Stimulated activated naive CD8-positive, alpha-beta T cell treated with anti-CD3 and anti-CD28 coated beads, Interleukin-15, amount 100 ng/mL, for 72 hours (primary cell): ENCODE measurements at regions not wholly inside any gene's neighbourhood (a gene's known extent, or its start where the extent isn't known, plus 50 kb on each side); places are given as distances from the start of the nearest gene placed in this dataset.
"Not testable (repeated sequence)": the region's sequence is repeated elsewhere in the genome, so short reads cannot be mapped to it uniquely, and the experiment has no call there.

Experiments used
- ATAC-seq: fragments of 150-1000 bp; cut with Tn5 transposase; 2 replicates; pipeline ENCODE4 v1.10.0; 2021; ENCODE audit warnings: mild to moderate bottlenecking, moderate library complexity
- DNase-seq, 2 donors: peaks; one replicate each; pipeline ENCODE4 v3.0.0; 2021 to 2022
- H3K27ac Mint-ChIP-seq, 2 donors: one replicate each; pipeline ENCODE4 v1.8.0; 2022; ENCODE audit warnings: mild to moderate bottlenecking in 2 of 2, mixed read lengths in 2 of 2, moderate library complexity in 2 of 2
- H3K27me3 Mint-ChIP-seq: one replicate; pipeline ENCODE4 v1.8.0; 2022; ENCODE audit warnings: mixed read lengths
- H3K4me1 Mint-ChIP-seq: one replicate; pipeline ENCODE4 v1.8.0; 2022; ENCODE audit warnings: mild to moderate bottlenecking, mixed read lengths
- H3K4me3 Mint-ChIP-seq, 2 donors: one replicate each; pipeline ENCODE4 v1.8.0; 2022; ENCODE audit warnings: mild to moderate bottlenecking in 2 of 2, mixed read lengths in 2 of 2, moderate library complexity in 1 of 2
- H3K9me3 Mint-ChIP-seq, 2 donors: one replicate each; pipeline ENCODE4 v1.8.0; 2022; ENCODE audit warnings: mixed read lengths in 2 of 2

DNA sequence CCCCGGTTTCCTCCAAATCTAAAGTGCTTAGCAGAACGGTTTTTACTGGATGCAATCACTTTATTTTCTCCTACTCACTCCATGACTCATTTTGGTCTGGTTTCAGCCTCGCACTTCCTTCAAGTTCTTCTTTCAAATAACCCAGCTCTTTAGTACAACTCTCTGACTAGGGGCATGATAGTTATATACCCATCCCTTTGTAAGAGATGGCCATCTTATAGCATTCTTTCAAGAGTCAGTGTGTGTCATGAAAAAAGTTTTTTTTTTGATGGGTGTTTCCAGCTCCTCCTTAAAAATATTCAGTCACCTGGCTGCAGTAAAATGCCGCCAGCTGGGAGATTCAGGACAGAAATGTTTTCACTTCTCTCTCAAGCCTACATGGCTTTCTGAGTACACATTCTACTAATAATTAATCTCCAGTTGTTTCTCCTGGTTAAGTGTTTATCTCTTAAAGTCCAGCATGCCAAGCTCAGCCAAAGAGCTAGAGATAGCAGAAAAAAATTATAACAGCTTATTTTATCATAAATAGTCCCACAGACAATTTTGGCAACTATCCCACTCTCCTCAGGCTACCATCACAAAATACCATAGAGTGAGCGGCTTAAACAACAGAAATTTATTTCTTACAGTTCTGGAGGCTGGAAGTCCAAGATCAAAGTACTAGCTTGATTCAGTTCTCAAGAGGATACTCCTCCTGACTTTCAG, 139.3 kb downstream of the GASK1B start:
- H3K9me3 Mint-ChIP-seq = peaks cover 0 to 13% of the 10 kb centered on the region in 2 donors
- no peaks in the 10 kb centered on the region for H3K4me1 Mint-ChIP-seq
- H3K27me3 Mint-ChIP-seq = no peaks in the 10 kb centered on the region
- ATAC-seq (no peak), DNase-seq (no peak)
- H3K4me3 Mint-ChIP-seq = no peak overlapping the region
- H3K27ac Mint-ChIP-seq = no peak overlapping the region

DNA sequence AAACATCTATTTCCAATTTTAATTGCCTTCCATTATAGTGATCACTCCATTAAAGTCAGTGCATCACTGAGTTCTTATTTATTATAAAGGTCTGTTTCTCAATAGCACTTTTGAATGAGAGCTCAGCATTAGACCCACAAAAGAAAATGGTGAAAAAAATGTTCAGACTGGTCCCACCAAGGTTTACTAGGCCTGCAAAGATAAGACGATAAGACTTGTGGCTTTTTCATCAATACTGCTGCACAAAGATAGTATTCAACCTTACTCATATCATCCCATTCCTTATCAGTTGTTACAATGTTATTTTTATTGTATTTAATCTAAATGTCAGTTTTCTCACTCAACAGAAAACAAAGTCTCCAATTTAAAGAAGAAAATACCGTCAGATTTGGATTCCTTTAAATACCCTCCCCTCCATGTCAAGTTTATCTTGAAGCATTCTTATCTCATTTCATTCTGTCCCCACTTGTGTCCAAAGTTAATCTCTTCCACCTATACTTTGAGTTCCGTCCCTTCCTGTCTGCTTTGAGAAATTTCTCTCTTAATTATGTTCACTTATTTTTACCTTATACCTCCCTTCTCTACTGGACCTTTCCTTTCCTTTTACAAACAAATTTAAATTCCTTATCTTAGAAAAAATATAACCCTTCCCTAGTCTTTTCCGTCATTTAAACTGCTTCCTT, 140.0 kb downstream of the GASK1B start:
- no peak overlapping the region for H3K27ac Mint-ChIP-seq
- ATAC-seq = no peak
- H3K4me1 Mint-ChIP-seq = no peaks in the 10 kb centered on the region
- H3K9me3 Mint-ChIP-seq = peaks cover 0 to 18% of the 10 kb centered on the region in 2 donors
- no peaks in the 10 kb centered on the region for H3K27me3 Mint-ChIP-seq
- no peak overlapping the region for H3K4me3 Mint-ChIP-seq
- DNase-seq = no peak

DNA sequence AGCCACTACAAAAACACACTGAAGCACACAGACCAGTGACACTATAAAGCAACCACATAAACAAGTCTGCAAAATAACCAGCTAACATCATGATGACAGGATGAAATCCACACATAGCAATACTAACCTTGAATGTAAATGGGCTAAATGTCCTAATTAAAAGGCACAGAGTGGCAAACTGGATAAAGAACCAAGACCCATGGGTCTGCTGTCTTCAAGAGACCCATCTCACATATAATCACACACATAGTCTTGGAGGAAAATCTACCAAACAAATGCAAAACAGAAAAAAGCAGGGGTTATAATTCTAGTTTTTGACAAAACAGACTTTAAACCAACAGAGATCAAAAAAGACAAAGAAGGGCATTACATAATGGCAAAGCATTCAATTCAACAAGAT, 144.4 kb downstream of the GASK1B start:
- DNase-seq, H3K4me1 Mint-ChIP-seq, H3K27ac Mint-ChIP-seq, H3K27me3 Mint-ChIP-seq, H3K4me3 Mint-ChIP-seq, ATAC-seq: not testable (repeated sequence)
- H3K9me3 Mint-ChIP-seq = peaks cover 0 to 12% of the 10 kb centered on the region in 2 donors

DNA sequence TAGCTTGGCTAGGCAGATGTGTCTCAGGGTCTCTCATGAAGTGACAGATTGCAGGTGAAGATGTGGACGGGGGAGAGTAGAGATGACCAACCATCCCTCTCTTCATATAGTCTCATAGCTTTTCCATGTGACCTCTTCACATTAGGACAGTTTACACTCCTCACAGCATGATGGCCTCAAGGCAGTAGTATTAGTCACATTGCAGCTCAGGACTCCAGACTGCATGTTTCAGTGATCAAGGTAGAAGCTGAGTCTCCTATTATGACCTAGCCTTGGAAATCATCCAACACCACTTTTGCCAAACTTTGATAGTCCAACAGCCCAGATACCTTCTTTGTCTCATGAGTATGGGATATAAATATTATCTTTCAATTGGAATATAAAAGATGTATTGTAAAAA, 147.7 kb downstream of the GASK1B start:
- no peak overlapping the region for H3K4me3 Mint-ChIP-seq
- no peaks in the 10 kb centered on the region for H3K4me1 Mint-ChIP-seq
- no peaks in the 10 kb centered on the region for H3K27me3 Mint-ChIP-seq
- H3K9me3 Mint-ChIP-seq = peaks cover 0 to 12% of the 10 kb centered on the region in 2 donors
- ATAC-seq (no peak), DNase-seq (no peak)
- H3K27ac Mint-ChIP-seq = no peak overlapping the region

DNA sequence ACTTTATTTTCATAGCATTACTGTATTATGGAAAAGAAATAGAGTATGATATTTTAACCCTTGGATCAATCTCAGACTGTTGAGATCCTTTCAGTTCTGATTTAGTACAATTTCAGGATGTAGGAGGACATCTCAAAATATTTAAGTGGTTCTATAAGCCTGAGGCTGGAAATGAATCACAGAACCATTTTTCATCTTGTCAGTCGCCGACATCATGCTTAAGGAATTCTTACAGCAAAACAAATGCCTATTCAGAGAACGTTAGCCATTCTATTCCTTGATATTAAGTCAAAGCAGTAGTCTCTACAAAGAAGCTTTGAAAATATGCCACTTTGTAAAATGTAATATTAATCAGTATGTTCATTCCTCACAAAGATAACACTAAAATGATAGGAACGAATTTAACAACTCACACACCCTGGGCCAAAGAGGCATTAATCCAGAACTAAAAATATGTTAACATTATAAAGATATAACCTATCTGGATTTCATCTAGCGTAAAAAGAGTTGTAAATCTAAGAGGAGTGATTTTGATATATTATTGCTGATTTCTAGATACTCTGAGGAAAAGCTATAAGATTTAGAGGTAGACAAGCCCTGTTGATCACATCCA, 152.0 kb downstream of the GASK1B start:
- Mint-ChIP-seq H3K4me3 (no peak overlapping the region), H3K9me3 (no peaks in the 10 kb centered on the region), H3K27ac (no peak overlapping the region), H3K4me1 (no peaks in the 10 kb centered on the region), H3K27me3 (no peaks in the 10 kb centered on the region)
- ATAC-seq (no peak), DNase-seq (no peak)

DNA sequence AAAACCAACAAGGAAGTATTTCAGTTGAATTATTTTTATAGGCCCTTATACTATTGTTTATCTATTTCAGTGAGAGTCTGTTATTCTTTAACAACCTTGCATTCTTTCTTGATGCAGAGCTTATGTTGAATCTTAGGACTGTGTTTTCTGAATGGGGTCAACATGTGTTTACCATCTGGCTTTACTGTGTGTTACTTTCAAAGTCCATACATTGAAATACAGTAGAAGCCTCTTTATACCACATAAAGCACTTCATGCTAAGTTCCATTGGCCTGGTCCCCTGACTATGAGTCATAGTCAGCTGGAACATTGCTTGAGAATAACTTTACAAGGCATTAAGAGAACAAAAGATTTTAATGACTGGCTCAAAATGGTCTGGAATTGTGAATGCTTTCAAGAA, 152.6 kb downstream of the GASK1B start:
- no peaks in the 10 kb centered on the region for H3K4me1 Mint-ChIP-seq
- no peak overlapping the region for H3K27ac Mint-ChIP-seq
- ATAC-seq (no peak), DNase-seq (no peak)
- H3K4me3 Mint-ChIP-seq = no peak overlapping the region
- H3K9me3 Mint-ChIP-seq = no peaks in the 10 kb centered on the region
- no peaks in the 10 kb centered on the region for H3K27me3 Mint-ChIP-seq

DNA sequence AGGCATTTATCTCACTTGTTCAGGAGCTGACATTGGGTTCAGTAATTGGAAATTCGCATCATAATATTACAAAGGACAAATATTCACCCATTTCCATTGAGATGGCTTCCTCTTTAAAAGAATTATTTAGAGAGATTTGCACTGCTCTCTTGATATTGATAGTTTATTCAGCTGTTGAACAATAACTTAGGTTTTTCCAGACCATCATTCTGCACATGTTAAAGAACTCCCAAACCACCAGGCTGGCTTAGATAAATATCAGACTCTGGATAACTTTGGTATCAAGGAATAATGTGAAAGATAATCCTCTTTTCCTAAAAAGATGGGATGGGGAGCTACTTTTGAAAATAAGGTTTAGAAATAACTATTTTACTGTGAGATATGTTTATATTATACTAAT, 154.0 kb downstream of the GASK1B start:
- Mint-ChIP-seq H3K4me3 (no peak overlapping the region), H3K27me3 (no peaks in the 10 kb centered on the region), H3K27ac (no peak overlapping the region), H3K4me1 (no peaks in the 10 kb centered on the region), H3K9me3 (no peaks in the 10 kb centered on the region)
- no peak for DNase-seq
- no peak for ATAC-seq

DNA sequence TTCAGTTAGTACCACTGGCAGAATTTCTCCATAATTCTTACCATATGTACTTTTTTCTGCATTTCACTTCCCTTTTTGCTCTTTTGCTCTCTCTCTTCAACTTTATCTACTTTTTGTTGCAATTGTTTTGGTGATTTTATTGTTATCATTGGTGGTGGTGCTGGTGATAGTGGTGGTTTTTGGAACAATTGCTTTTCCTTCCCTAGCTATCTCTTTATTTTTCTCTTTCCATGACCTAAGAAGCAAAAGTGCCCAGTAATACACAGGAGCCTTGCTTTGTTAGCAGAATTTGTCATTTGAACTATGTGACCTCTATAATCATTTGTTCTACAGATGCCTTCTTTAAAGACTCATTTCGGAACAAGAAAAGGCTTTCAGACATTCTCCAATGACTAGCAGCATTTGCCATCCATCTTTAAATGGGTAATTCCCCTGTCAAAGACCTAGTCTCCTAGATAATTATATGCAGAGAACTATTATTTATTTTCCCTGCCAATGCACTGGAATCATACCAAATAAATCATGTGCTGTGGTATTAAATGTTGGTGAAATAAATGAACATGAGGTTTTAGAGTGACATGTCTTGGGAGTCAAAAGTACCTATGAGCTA, 154.5 kb downstream of the GASK1B start:
- Mint-ChIP-seq H3K27ac (no peak overlapping the region), H3K4me1 (no peaks in the 10 kb centered on the region), H3K4me3 (no peak overlapping the region), H3K9me3 (no peaks in the 10 kb centered on the region), H3K27me3 (no peaks in the 10 kb centered on the region)
- ATAC-seq = no peak
- DNase-seq = no peak

DNA sequence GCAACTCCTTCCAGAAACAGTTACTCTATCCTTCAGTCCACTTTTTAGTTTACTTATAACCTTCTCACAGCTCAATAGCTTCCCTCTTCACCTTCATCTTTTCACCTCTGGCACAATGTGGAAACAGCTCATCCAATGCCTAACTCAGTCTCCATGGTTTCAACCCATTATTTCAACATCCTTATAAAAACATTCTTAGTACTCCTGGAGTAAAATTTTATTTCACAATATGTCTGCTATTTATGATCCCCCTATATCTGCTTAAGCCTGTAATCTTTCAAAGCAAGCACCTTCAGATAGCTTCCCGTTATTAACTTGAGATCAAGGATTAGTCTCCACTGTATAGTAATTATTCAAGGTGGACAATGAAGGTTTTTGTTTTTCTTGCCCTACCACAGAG, 156.3 kb downstream of the GASK1B start:
- no peak overlapping the region for H3K27ac Mint-ChIP-seq
- H3K4me1 Mint-ChIP-seq = no peaks in the 10 kb centered on the region
- no peaks in the 10 kb centered on the region for H3K9me3 Mint-ChIP-seq
- DNase-seq (no peak), ATAC-seq (no peak)
- H3K27me3 Mint-ChIP-seq = no peaks in the 10 kb centered on the region
- H3K4me3 Mint-ChIP-seq = no peak overlapping the region

DNA sequence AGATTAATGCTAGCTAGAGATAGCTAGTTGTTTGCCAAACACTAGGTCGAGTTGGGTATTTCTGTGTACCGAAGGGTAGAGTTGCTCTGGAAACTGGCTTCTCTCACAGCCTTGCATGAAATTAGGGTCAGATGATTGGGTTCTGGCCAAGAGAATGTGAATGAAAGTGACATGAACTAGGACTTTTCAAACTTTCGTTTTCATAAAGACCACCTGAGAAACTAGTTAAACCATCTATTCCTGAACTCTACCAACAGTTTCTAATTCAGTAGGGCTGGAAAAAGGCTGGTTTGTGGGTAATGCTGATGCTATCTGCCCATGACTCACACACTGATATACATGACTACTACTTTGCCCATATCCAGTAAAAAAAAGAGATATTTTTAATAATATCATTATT, 157.6 kb downstream of the GASK1B start:
- ATAC-seq = no peak
- H3K27me3 Mint-ChIP-seq = no peaks in the 10 kb centered on the region
- no peaks in the 10 kb centered on the region for H3K4me1 Mint-ChIP-seq

DNA sequence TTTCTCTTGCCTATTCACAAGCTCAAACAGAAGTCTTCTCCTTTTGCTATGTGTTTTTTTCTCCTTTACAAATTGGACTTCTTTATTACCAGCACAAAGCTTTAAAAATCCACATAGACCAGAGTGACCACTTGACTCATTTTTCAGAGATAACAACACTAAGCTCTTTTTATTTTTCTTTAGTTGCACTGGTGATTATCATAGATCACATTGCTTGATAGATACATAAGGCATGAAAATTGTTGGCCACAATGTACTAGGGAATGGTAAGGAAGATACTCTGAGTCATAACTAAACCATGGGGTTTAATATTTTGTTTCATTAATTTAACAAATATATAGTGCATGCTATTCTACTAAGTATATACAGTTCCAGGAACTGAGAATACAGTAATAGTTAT, 159.0 kb downstream of the GASK1B start:
- H3K4me1 Mint-ChIP-seq = no peaks in the 10 kb centered on the region
- ATAC-seq (no peak), DNase-seq (no peak)
- H3K9me3 Mint-ChIP-seq = no peaks in the 10 kb centered on the region
- no peak overlapping the region for H3K27ac Mint-ChIP-seq
- H3K4me3 Mint-ChIP-seq = no peak overlapping the region
- peaks cover 2% of the 10 kb centered on the region for H3K27me3 Mint-ChIP-seq

More for the DNA sequence above, 157.6 kb downstream of the GASK1B start:
- DNase-seq = no peak
- no peaks in the 10 kb centered on the region for H3K9me3 Mint-ChIP-seq
- no peak overlapping the region for H3K4me3 Mint-ChIP-seq
- no peak overlapping the region for H3K27ac Mint-ChIP-seq

DNA sequence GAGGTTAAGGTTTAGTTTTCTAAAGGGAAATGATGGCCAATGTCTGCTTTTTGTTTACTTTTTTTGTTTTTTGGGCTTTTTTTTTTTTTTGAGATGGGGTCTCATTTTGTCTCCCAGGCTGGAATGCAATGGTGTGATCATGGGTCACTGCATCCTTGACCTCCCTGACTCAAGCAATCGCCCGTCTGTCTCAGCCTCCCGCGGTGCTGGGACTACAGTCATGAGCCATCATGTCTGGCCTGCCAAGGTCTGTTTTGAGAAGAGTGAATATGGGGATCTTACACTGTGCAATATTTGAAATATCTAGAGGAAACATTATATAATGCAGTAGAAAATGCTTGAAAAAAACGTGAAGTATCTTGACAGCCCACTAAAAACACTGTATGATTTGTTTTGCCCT, 162.5 kb downstream of the GASK1B start:
- H3K4me1 Mint-ChIP-seq = no peaks in the 10 kb centered on the region
- ATAC-seq = no peak

DNA sequence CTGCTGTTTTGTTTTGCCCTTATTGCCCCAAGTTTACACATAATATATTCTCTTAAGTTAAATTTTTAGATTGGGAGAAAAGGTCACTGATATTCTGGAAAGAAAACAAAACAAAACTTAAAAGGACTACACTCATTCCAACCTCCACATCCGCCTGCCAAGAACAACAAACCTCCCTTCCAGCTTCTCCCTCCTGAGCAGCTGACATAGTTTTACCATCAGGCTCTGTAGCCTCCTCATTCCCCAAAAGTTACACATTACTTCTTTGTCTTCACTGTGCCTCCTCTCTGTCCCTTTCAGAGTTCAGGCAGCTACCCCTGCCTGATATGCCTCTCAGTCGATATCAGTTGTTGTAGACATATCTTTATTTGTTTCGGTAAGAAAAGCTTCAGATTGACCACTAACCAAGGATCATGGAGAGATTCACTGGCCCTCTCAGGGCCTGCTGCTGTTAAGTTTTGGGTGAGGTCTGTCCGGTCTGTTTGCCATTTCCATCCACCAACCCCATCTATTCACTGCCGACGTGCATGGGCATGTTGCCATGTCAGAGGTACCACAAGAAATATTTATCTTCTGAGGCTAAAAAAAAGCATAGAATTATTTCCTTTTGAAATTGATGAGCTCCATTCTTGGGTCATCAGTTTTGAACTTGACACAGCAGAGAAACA, 164.1 kb downstream of the GASK1B start:
- Mint-ChIP-seq H3K4me1 (no peaks in the 10 kb centered on the region), H3K9me3 (no peaks in the 10 kb centered on the region), H3K27me3 (peaks cover 13% of the 10 kb centered on the region), H3K4me3 (no peak overlapping the region), H3K27ac (no peak overlapping the region)
- DNase-seq = no peak
- ATAC-seq = no peak

More for the DNA sequence above, 162.5 kb downstream of the GASK1B start:
- Mint-ChIP-seq H3K27ac (no peak overlapping the region), H3K4me3 (no peak overlapping the region), H3K27me3 (peaks cover 8% of the 10 kb centered on the region), H3K9me3 (no peaks in the 10 kb centered on the region)
- no peak for DNase-seq

DNA sequence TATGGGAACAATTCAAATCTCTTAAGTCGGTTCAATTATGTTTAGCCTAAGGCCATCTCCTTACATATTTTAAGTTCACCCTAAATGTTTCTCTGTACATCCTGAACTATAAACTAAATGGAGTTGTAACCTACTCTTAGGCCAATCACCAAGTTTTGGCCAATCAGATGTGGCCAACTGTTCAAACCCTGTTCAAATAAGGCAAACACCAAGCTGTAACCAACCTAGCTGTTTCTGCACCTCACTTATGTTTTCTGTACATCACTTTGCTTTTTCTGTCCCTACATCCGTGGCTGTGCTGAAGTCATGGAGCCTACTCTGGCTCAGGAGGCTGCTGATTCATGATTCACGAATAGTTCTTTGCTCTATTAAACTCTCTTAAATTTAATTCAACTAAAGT, 165.3 kb downstream of the GASK1B start:
- Mint-ChIP-seq H3K4me1 (no peaks in the 10 kb centered on the region), H3K9me3 (no peaks in the 10 kb centered on the region), H3K27me3 (peaks cover 15% of the 10 kb centered on the region), H3K27ac (no peak overlapping the region), H3K4me3 (no peak overlapping the region)
- no peak for ATAC-seq
- no peak for DNase-seq

DNA sequence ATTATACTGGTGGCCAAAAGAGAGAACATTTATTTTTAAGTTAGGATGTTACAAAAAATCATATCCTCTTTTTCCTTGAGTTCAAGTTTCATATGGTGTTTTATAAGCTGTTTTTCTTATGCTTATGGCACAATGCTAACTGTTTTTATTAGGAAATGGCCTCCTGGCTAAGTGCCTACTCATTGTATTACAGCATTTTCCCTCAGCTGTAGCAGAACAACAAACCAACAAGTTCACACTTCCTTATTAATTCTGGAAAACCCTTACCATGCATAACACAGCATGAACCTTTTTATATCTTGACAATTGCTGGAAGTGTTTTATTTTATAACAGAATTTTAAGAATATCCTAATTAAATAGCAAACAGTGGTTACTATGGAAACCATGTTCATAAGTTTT, 165.8 kb downstream of the GASK1B start:
- Mint-ChIP-seq H3K27me3 (peaks cover 15% of the 10 kb centered on the region), H3K27ac (no peak overlapping the region), H3K9me3 (no peaks in the 10 kb centered on the region), H3K4me3 (no peak overlapping the region), H3K4me1 (no peaks in the 10 kb centered on the region)
- DNase-seq = no peak
- ATAC-seq = no peak

DNA sequence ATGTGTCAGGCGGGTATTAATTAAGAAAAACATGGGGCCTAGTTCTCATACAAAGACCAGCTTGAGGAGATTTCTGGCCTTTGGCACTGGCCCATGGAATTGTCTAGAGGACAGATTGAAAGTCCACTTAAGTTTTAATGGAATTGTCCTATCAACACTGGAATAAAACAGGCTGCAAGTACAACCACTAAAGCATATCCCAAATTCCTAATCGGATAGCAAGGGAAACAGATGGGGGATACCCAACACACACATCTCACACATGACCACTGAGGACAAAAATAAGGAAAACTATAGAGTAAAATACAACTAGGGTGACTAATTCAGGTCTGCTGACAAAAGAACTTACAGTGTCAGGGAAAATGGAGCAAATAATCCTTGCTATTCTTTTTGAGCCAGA, 167.8 kb downstream of the GASK1B start:
- Mint-ChIP-seq H3K27me3 (peaks cover 15% of the 10 kb centered on the region), H3K27ac (no peak overlapping the region), H3K9me3 (no peaks in the 10 kb centered on the region), H3K4me3 (no peak overlapping the region), H3K4me1 (no peaks in the 10 kb centered on the region)
- DNase-seq (no peak), ATAC-seq (no peak)
